HG02610 (cell line): ENCODE measurements at regions not wholly inside any gene's neighbourhood (a gene's known extent, or its start where the extent isn't known, plus 50 kb on each side); places are given as distances from the start of the nearest gene placed in this dataset.
"Not testable (repeated sequence)": the region's sequence is repeated elsewhere in the genome, so short reads cannot be mapped to it uniquely, and the experiment has no call there.

Experiments
- ATAC-seq: cut with Tn5 transposase; IDR thresholded peaks from one replicate; pipeline ENCODE4 v1.9.1; 2021; ENCODE audit warnings: mild to moderate bottlenecking, moderate library complexity; ENCODE audit not compliant: unreplicated experiment

DNA sequence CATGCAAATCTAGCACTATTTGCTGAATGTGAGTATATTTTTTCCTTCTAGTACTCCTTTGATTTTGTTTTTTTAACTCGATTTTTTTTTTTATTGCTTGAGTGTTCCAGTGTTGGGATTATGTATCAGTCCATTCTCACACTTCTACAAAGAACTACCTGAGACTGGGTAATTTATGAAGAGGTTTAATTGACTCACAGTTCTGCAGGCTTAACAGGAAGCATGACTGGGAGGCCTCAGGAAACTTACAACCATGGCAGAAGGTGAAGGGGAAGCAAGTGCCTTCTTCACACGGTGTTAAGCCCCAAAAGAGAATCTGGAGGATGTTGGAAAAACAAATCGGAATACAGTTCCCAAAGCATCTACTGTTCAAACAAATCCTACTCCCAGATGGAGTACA, 69.1 kb downstream of the ZNF518B start:
- not testable (repeated sequence) for ATAC-seq

DNA sequence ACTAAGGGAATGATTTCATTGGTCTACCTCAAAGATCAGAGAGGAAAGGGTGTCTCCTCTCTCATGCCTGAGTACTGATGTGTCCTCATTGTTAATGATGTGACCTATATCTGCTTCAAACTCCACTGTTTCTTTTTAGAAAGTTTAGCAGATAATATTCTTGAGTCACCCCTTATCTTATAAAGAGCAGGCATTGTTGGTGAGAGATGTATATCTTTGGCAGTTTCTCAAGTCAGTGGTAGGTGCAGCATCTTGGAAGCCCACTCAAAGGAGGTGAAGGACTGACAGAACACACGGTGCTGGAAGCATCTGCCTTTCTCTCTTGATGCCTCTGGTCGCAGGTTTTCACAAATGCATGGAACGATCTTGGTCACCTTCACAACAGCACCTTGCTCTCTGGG, 71.2 kb downstream of the ZNF518B start:
- ATAC-seq = no peak

DNA sequence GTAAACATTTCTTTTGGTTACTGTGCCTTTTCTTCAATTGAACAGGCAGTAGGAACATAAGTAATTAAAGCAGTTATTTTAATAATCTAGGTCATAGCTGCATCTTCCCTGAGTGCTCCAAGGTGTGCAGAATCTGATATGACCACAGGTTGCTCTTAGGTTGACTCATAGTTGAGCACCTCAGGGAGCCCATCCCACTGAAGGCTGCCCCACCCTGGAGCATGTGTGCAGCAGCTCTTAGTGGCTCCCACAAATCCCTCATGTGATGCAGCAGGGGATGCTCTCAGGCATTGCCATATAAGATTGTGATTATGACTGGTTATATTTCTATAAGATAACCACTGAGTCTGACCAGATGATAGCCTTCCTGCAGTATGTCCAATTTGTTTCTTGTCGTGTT, 72.3 kb downstream of the ZNF518B start:
- ATAC-seq = no peak

DNA sequence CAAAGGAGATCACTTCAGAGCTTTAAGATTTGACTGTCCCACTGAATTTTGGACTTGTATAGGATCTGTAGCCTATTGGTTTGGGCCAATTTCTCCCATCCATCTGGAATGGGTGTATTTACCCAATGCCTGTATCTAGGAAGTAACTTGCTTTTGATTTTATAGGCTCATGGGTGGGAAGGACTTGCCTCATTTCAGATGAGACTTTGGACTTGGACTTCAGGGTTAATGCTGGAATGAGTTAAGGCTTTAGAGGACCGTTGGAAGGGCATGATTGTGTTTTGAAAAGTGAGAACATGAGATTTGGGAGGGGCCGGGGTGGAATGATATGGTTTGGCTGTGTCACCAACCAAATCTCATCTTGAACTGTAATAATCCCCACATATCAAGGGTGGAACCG, 73.8 kb downstream of the ZNF518B start:
- no peak for ATAC-seq

GRCh38 chr4:10382171-10382570, 75.1 kb downstream of the ZNF518B start:
- ATAC-seq = not testable (repeated sequence)

GRCh38 chr4:10381146-10381545, 76.1 kb downstream of the ZNF518B start:
- no peak for ATAC-seq

GRCh38 chr4:10380735-10381134, 76.5 kb downstream of the ZNF518B start:
- ATAC-seq = no peak

GRCh38 chr4:10371869-10372471, 85.3 kb downstream of the ZNF518B start:
- ATAC-seq = no peak

GRCh38 chr4:10371121-10371520, 86.1 kb downstream of the ZNF518B start:
- no peak for ATAC-seq

GRCh38 chr4:10369517-10369916, 87.7 kb downstream of the ZNF518B start:
- no peak for ATAC-seq

DNA sequence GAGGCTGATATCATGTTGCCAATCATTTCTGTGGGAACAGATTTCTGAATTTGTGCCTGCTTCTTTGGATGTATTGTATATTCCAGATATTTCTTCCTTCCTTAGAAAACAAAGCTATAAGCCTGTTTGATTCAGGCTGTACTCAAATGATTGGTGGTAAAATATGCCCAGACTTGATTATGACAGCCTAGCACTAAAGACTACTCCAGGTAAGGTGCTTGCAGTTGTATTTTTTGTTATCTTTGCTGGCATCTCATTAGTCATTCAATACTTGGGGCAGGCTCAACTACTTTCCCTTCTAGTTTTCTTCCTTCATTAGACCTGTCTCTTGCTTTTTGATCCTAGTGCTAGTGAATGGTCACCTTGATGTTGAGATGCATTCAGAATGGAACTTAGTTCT, 90.6 kb downstream of the ZNF518B start:
- ATAC-seq = no peak

GRCh38 chr4:10364194-10364593, 93.0 kb downstream of the ZNF518B start:
- no peak for ATAC-seq

DNA sequence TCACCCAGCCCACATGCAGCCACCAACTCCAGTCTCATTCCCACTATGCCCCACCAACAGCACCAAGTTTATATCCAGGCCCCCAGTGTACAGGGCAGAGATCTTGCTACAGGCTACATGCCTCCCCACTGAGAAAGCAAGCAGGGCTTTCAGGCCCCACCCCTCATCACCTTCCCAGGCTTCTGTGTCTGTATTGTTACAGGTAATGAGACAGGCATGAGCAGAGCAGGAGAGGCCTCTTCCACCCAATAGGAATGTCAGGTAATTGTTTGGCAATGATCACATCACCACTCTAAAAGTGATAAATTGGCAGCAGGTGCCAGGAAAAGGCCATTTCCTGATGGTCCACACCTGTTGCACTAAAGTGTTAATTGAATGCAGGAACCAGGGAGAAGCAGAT, 102.5 kb downstream of the ZNF518B start:
- no peak for ATAC-seq

GRCh38 chr4:10354225-10354624, 103.0 kb downstream of the ZNF518B start:
- ATAC-seq = no peak

- no peak for ATAC-seq
These were observed 104.1 kb downstream of the ZNF518B start for GRCh38 chr4:10353110-10353509.

- ATAC-seq = no peak
These were observed 109.0 kb downstream of the ZNF518B start for GRCh38 chr4:10348241-10348640.

GRCh38 chr4:10347815-10348214, 109.4 kb downstream of the ZNF518B start:
- ATAC-seq = no peak

DNA sequence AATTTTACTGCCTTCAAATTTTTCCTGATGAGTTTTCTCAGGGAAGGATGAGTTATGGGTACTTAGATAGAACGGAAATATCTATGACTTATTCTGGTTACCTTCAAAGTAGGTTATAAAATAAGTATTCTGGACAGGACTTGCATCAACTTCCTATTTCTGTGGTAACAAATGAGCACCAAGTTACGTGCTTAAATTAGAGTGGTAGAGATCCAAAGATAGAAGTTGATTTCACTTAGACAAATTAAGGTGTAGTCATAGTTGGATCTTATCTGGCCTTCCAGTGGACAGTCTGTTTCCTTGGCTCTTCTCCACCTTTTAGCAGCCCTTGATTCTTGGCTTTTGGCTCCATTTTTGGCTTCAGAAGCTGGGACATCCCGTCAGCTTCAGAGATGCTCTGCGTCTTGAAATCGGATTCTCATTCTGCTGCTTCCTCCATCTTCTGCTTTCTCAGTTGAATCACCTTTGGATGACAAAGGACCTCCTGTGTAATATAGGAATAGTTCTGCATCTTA, 109.9 kb downstream of the ZNF518B start:
- ATAC-seq = no peak

- ATAC-seq = no peak
These were observed 111.2 kb downstream of the ZNF518B start for GRCh38 chr4:10346023-10346422.

- no peak for ATAC-seq
These were observed 111.8 kb downstream of the ZNF518B start for GRCh38 chr4:10345381-10345784.

GRCh38 chr4:10344824-10345223, 112.4 kb downstream of the ZNF518B start:
- ATAC-seq = no peak

DNA sequence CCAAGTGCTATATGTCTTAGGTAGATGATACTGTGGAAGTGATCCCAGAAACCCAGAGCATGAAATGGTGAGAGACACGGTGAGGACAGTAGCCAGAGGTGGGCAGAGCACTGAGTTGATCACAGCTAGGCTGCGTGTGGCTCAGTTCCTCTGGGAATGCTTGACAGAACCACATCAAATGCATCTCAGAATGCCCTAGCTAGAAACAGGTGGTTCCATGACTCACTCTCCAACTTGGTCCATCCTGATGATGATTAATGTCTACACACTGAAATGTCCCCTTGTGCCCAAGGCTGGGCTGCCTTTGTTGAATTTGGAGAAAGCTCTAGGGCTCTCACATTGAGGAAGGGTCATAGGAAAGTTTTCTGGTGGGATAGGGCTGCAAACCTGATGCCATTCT, 113.6 kb downstream of the ZNF518B start:
- ATAC-seq = no peak

GRCh38 chr4:10342866-10343265, 114.4 kb downstream of the ZNF518B start:
- ATAC-seq = no peak
